Esophagus squamous epithelium (tissue), 4 donors: ENCODE measurements at regions not wholly inside any gene's neighbourhood (a gene's known extent, or its start where the extent isn't known, plus 50 kb on each side); places are given as distances from the start of the nearest gene placed in this dataset.

Source experiments
- CTCF ChIP-seq, 6 experiments: fragments of 450-650 bp in 4 of 6; fragments of 200-600 bp in 2 of 6; sonication (generic) in 2 of 6; IDR thresholded peaks; one replicate each; pipeline ENCODE4 v1.5.1; 2016 to 2019; ENCODE audit warnings: antibody characterized with exemption in 6 of 6, mild to moderate bottlenecking in 4 of 6, moderate library complexity in 4 of 6
- POLR2A ChIP-seq, 4 donors: fragments of 450-650 bp; IDR thresholded peaks; one replicate each; pipeline ENCODE4 v1.6.1; 2017; ENCODE audit warnings: antibody characterized with exemption in 4 of 4, mild to moderate bottlenecking in 4 of 4, moderate library complexity in 3 of 4

DNA sequence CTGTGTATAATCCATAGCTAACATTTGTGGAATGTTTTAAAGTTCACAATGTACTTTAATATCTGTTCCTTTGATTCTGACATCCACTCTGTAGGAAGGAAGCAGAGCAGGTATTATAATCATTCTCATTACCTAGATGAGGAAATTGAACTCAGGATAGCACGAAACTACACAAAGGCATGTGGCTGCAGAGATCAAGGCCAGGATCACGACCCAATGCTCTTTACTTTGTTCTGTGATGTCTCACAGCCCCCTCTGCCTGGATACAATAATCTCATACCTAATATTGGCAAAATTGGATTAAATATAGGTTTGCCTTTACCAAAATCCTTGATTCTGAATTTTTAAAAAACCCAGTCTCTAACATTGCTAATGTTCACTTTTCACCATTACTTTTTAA lies 298.0 kb upstream of the KITLG start:
- TF ChIP-seq CTCF (IDR thresholded peaks at IDR 0.05) (no peak), POLR2A (IDR thresholded peaks at IDR 0.05) (no peak)
